Colonic mucosa (tissue), 4 donors: ENCODE measurements at regions not wholly inside any gene's neighbourhood (a gene's known extent, or its start where the extent isn't known, plus 50 kb on each side); places are given as distances from the start of the nearest gene placed in this dataset.
"Not testable (repeated sequence)": the region's sequence is repeated elsewhere in the genome, so short reads cannot be mapped to it uniquely, and the experiment has no call there.

ENCODE experiments used
- DNase-seq: peaks from one replicate; pipeline ENCODE4 v3.0.0-alpha.2; 2020
- H3K27ac ChIP-seq: fragments of 200-600 bp; one replicate; pipeline ENCODE4 v1.8.0; 2021
- H3K27me3 ChIP-seq: fragments of 200-600 bp; one replicate; pipeline ENCODE4 v1.8.0; 2021
- H3K36me3 ChIP-seq: fragments of 200-600 bp; one replicate; pipeline ENCODE4 v1.8.0; 2021
- H3K4me1 ChIP-seq: fragments of 200-600 bp; one replicate; pipeline ENCODE4 v1.8.0; 2021; ENCODE audit warnings: mild to moderate bottlenecking
- H3K4me3 ChIP-seq: fragments of 200-600 bp; one replicate; pipeline ENCODE4 v1.8.0; 2021
- H3K9ac ChIP-seq, 2 donors: one replicate each; pipeline ENCODE4 v1.7.0; 2013; ENCODE audit warnings: control low read depth in 2 of 2, low read depth in 2 of 2, low read length in 2 of 2
- H3K9me3 ChIP-seq: fragments of 200-600 bp; one replicate; pipeline ENCODE4 v1.8.0; 2021
- CTCF ChIP-seq: fragments of 200-600 bp; IDR thresholded peaks from one replicate; pipeline ENCODE4 v1.8.0; 2022; ENCODE audit warnings: antibody characterized with exemption, mild to moderate bottlenecking
- intact Hi-C: fragments of 100-400 bp; cut with DNase I; formaldehyde crosslinking; loops from one replicate; pipeline ENCODE4 v1.14.1; 2022
- donor health status: healthy.
- donor health status: DM: no; HTN: no; CAD: no.
- donor health status: DM: no; HTN: no; CAD: no.

- Histone ChIP-seq H3K9me3 (no peaks in the 10 kb centered on the region), H3K9ac (no peak overlapping the region), H3K27me3 (no peaks in the 10 kb centered on the region), H3K36me3 (no peaks in the 10 kb centered on the region), H3K4me3 (no peak overlapping the region), H3K4me1 (no peaks in the 10 kb centered on the region), H3K27ac (no peak overlapping the region)
- no peak for DNase-seq
- intact Hi-C loops, result no loop called here
- TF ChIP-seq CTCF, result no peak
These were observed 309.6 kb upstream of the TMTC4 start for GRCh38 chr13:100984085-100984705.

GRCh38 chr13:100983111-100983510 lies 308.5 kb upstream of the TMTC4 start:
- no peak for TF ChIP-seq CTCF
- no peak overlapping the region for H3K27ac ChIP-seq
- H3K4me3 ChIP-seq, result no peak overlapping the region
- H3K4me1 ChIP-seq, result no peaks in the 10 kb centered on the region
- no peak for DNase-seq
- no peak overlapping the region for H3K9ac ChIP-seq
- intact Hi-C loops, result no loop called here
- no peaks in the 10 kb centered on the region for H3K36me3 ChIP-seq
- H3K9me3 ChIP-seq, result no peaks in the 10 kb centered on the region
- H3K27me3 ChIP-seq, result no peaks in the 10 kb centered on the region

- DNase-seq, result no peak
- no peaks in the 10 kb centered on the region for H3K9me3 ChIP-seq
- TF ChIP-seq CTCF, result no peak
- H3K4me1 ChIP-seq, result no peaks in the 10 kb centered on the region
- H3K4me3 ChIP-seq, result no peak overlapping the region
- H3K9ac ChIP-seq, result no peak overlapping the region
- intact Hi-C loops, result no loop called here
- no peaks in the 10 kb centered on the region for H3K27me3 ChIP-seq
- H3K27ac ChIP-seq, result no peak overlapping the region
- H3K36me3 ChIP-seq, result no peaks in the 10 kb centered on the region
These were observed 305.6 kb upstream of the TMTC4 start for GRCh38 chr13:100980171-100980570.

- intact Hi-C loops, result no loop called here
- no peaks in the 10 kb centered on the region for H3K27me3 ChIP-seq
- no peaks in the 10 kb centered on the region for H3K9me3 ChIP-seq
- no peak for DNase-seq
- TF ChIP-seq CTCF, result no peak
- no peak overlapping the region for H3K4me3 ChIP-seq
- H3K4me1 ChIP-seq, result no peaks in the 10 kb centered on the region
- no peak overlapping the region for H3K27ac ChIP-seq
- no peaks in the 10 kb centered on the region for H3K36me3 ChIP-seq
- H3K9ac ChIP-seq, result no peak overlapping the region
These were observed 303.2 kb upstream of the TMTC4 start for GRCh38 chr13:100977841-100978240.

- intact Hi-C loops, result no loop called here
- Histone ChIP-seq H3K27ac (no peak overlapping the region), H3K27me3 (no peaks in the 10 kb centered on the region), H3K4me1 (no peaks in the 10 kb centered on the region), H3K36me3 (no peaks in the 10 kb centered on the region), H3K9me3 (no peaks in the 10 kb centered on the region), H3K4me3 (no peak overlapping the region), H3K9ac (no peak overlapping the region)
- DNase-seq, result no peak
- no peak for TF ChIP-seq CTCF
These were observed 302.4 kb upstream of the TMTC4 start for GRCh38 chr13:100976993-100977392.

DNA sequence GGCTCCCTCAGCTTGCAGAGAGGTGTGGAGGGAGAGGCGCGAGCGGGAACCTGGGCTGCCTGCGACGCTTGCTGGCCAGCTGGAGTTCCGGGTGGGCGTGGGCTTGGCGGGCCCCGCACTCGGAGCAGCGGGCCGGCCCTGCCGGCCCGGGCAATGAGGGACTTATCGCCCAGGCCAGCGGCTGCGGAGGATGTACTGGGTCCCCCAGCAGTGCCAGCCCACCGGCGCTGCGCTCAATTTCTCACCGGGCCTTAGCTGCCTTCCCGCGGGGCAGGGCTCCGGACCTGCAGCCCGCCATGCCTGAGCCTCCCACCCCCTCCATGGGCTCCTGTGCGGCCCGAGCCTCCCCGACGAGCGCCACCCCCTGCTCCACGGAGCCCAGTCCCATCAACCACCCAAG lies 301.1 kb upstream of the TMTC4 start:
- H3K4me3 ChIP-seq, H3K36me3 ChIP-seq, H3K27me3 ChIP-seq, H3K27ac ChIP-seq, H3K4me1 ChIP-seq, H3K9ac ChIP-seq, DNase-seq, H3K9me3 ChIP-seq, intact Hi-C loops: not testable (repeated sequence)
